ENCODE measurements at regions not wholly inside any gene's neighbourhood (a gene's known extent, or its start where the extent isn't known, plus 50 kb on each side); places are given as distances from the start of the nearest gene placed in this dataset.

GRCh38 chr3:157805538-157805937 is 300.7 kb downstream of the SHOX2 start:
- H3K4me3 ChIP-seq (replicated peaks; ENCODE audit: low read depth, low read length): no peak overlapping the region
- TF ChIP-seq CTCF (IDR thresholded peaks at IDR 0.05; ENCODE audit: low read depth, low read length, missing control alignments): no peak
- no peak for DNase-seq (ENCODE audit: extremely low read depth, low read depth)

GRCh38 chr3:157794771-157795170 is 291.6 kb upstream of the VEPH1 start:
- peak; percentile 50 for DNase-seq (ENCODE audit: extremely low read depth, low read depth)
- no peak overlapping the region for H3K4me3 ChIP-seq (replicated peaks; ENCODE audit: low read depth, low read length)
- no peak for TF ChIP-seq CTCF (IDR thresholded peaks at IDR 0.05; ENCODE audit: low read depth, low read length, missing control alignments)

GRCh38 chr3:157793745-157794144 is 290.5 kb upstream of the VEPH1 start:
- DNase-seq (ENCODE audit: extremely low read depth, low read depth): no peak
- no peak overlapping the region for H3K4me3 ChIP-seq (replicated peaks; ENCODE audit: low read depth, low read length)
- no peak for TF ChIP-seq CTCF (IDR thresholded peaks at IDR 0.05; ENCODE audit: low read depth, low read length, missing control alignments)

- no peak for DNase-seq (ENCODE audit: extremely low read depth, low read depth)
- no peak overlapping the region for H3K4me3 ChIP-seq (replicated peaks; ENCODE audit: low read depth, low read length)
- TF ChIP-seq CTCF (IDR thresholded peaks at IDR 0.05; ENCODE audit: low read depth, low read length, missing control alignments): no peak
These were observed 285.9 kb upstream of the VEPH1 start for GRCh38 chr3:157789162-157789561.

GRCh38 chr3:157786618-157787017 is 283.4 kb upstream of the VEPH1 start:
- TF ChIP-seq CTCF (IDR thresholded peaks at IDR 0.05; ENCODE audit: low read depth, low read length, missing control alignments): no peak
- no peak overlapping the region for H3K4me3 ChIP-seq (replicated peaks; ENCODE audit: low read depth, low read length)
- DNase-seq (ENCODE audit: extremely low read depth, low read depth): no peak

- H3K4me3 ChIP-seq (replicated peaks; ENCODE audit: low read depth, low read length): no peak overlapping the region
- peak; percentile 95 for DNase-seq (ENCODE audit: extremely low read depth, low read depth)
- no peak for TF ChIP-seq CTCF (IDR thresholded peaks at IDR 0.05; ENCODE audit: low read depth, low read length, missing control alignments)
These were observed 283.0 kb upstream of the VEPH1 start for GRCh38 chr3:157786211-157786610.

GRCh38 chr3:157785102-157785826 is 282.0 kb upstream of the VEPH1 start:
- TF ChIP-seq CTCF (IDR thresholded peaks at IDR 0.05; ENCODE audit: low read depth, low read length, missing control alignments): no peak
- peak; percentile 86 for DNase-seq (ENCODE audit: extremely low read depth, low read depth)
- no peak overlapping the region for H3K4me3 ChIP-seq (replicated peaks; ENCODE audit: low read depth, low read length)
